NCI-H2081 (cell line): ENCODE measurements at regions not wholly inside any gene's neighbourhood (a gene's known extent, or its start where the extent isn't known, plus 50 kb on each side); places are given as distances from the start of the nearest gene placed in this dataset.
"Not testable (repeated sequence)": the region's sequence is repeated elsewhere in the genome, so short reads cannot be mapped to it uniquely, and the experiment has no call there.

ENCODE experiments used
- DNase-seq, 2 experiments: peaks; one replicate each; lab custom pipeline; 2025; lab: John Stamatoyannopoulos, UW

GRCh38 chr12:25793196-25793595 is 165.3 kb upstream of the RASSF8 start:
- no peak for DNase-seq

GRCh38 chr12:25794571-25794970 is 163.9 kb upstream of the RASSF8 start:
- DNase-seq = no peak

GRCh38 chr12:25796523-25797000 is 161.9 kb upstream of the RASSF8 start:
- no peak for DNase-seq

- no peak for DNase-seq
Observed at GRCh38 chr12:25797386-25797785, 161.1 kb upstream of the RASSF8 start.

GRCh38 chr12:25797949-25798348 is 160.5 kb upstream of the RASSF8 start:
- no peak for DNase-seq

- DNase-seq = no peak
Observed at GRCh38 chr12:25800101-25800500, 158.4 kb upstream of the RASSF8 start.

- DNase-seq = no peak
Observed at GRCh38 chr12:25801734-25802133, 156.7 kb upstream of the RASSF8 start.

GRCh38 chr12:25802143-25802542 is 156.3 kb upstream of the RASSF8 start:
- DNase-seq = no peak

GRCh38 chr12:25803029-25803664 is 155.3 kb upstream of the RASSF8 start:
- DNase-seq = not testable (repeated sequence)

- DNase-seq = not testable (repeated sequence)
Observed at GRCh38 chr12:25804286-25804685, 154.2 kb upstream of the RASSF8 start.

- DNase-seq = no peak
Observed at GRCh38 chr12:25806271-25806670, 152.2 kb upstream of the RASSF8 start.

- no peak for DNase-seq
Observed at GRCh38 chr12:25808604-25809003, 149.9 kb upstream of the RASSF8 start.

- DNase-seq = no peak
Observed at GRCh38 chr12:25810683-25811082, 147.8 kb upstream of the RASSF8 start.

GRCh38 chr12:25811656-25812126 is 146.8 kb upstream of the RASSF8 start:
- DNase-seq = peak in 1 of 2 experiments; percentile 21

GRCh38 chr12:25812295-25812694 is 146.2 kb upstream of the RASSF8 start:
- no peak for DNase-seq

GRCh38 chr12:25813843-25814242 is 144.6 kb upstream of the RASSF8 start:
- no peak for DNase-seq

- DNase-seq = no peak
Observed at GRCh38 chr12:25816637-25817036, 141.8 kb upstream of the RASSF8 start.

- no peak for DNase-seq
Observed at GRCh38 chr12:25817166-25817565, 141.3 kb upstream of the RASSF8 start.

GRCh38 chr12:25818596-25819390 is 139.7 kb upstream of the RASSF8 start:
- no peak for DNase-seq

- no peak for DNase-seq
Observed at GRCh38 chr12:25819691-25820090, 138.8 kb upstream of the RASSF8 start.

- no peak for DNase-seq
Observed at GRCh38 chr12:25822281-25822680, 136.2 kb upstream of the RASSF8 start.

GRCh38 chr12:25824734-25825133 is 133.7 kb upstream of the RASSF8 start:
- no peak for DNase-seq

GRCh38 chr12:25825446-25825845 is 133.0 kb upstream of the RASSF8 start:
- no peak for DNase-seq
